Adrenal gland (tissue), 5 donors: ENCODE measurements at regions not wholly inside any gene's neighbourhood (a gene's known extent, or its start where the extent isn't known, plus 50 kb on each side); places are given as distances from the start of the nearest gene placed in this dataset.

ENCODE experiments used
- CTCF ChIP-seq, 6 experiments: fragments of 450-650 bp in 4 of 6; fragments of 200-600 bp in 2 of 6; sonication (generic) in 1 of 6; IDR thresholded peaks; 1 replicate in 5 of 6; 2 replicates in 1 of 6; pipeline versions ENCODE4 v1.5.1 to v1.8.0; 2016 to 2021; ENCODE audit warnings: antibody characterized with exemption in 6 of 6, mild to moderate bottlenecking in 2 of 6, moderate library complexity in 1 of 6
- POLR2A ChIP-seq, 2 donors: fragments of 450-650 bp; IDR thresholded peaks; one replicate each; pipeline ENCODE4 v1.6.1; 2017; ENCODE audit warnings: antibody characterized with exemption in 2 of 2, mild to moderate bottlenecking in 2 of 2, moderate library complexity in 1 of 2
- donor health status: DM: no; HTN: no; CAD: no.

GRCh38 chr3:165382672-165383071 is 186.5 kb upstream of the SLITRK3 start:
- no peak for TF ChIP-seq POLR2A (IDR thresholded peaks at IDR 0.05)
- TF ChIP-seq CTCF (IDR thresholded peaks at IDR 0.05): no peak
